COLO668 (cell line): ENCODE measurements at regions not wholly inside any gene's neighbourhood (a gene's known extent, or its start where the extent isn't known, plus 50 kb on each side); places are given as distances from the start of the nearest gene placed in this dataset.
"Not testable (repeated sequence)": the region's sequence is repeated elsewhere in the genome, so short reads cannot be mapped to it uniquely, and the experiment has no call there.

Experiments used
- DNase-seq: peaks from one replicate; lab custom pipeline; 2025; ENCODE audit not compliant: unreplicated experiment; lab: John Stamatoyannopoulos, UW

DNA sequence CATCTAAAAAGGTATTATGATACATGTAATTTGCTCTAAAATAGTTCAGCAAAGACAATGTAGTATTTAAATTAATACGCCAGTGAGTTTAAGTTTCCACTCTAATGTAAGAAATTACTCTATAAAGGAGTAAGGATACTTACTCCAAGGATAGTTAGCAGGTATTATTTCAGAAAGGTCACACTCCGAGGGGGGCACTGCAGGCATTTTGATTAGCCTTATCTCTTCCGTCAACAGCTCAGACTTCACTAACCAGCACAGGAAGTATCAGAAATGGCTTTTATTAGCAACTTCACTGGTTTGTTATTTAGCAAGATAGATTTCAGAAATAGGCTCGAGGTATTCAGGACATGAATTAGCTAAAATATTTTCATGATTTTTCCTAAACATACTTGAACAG is 127.0 kb downstream of the COX18 start:
- DNase-seq: no peak

DNA sequence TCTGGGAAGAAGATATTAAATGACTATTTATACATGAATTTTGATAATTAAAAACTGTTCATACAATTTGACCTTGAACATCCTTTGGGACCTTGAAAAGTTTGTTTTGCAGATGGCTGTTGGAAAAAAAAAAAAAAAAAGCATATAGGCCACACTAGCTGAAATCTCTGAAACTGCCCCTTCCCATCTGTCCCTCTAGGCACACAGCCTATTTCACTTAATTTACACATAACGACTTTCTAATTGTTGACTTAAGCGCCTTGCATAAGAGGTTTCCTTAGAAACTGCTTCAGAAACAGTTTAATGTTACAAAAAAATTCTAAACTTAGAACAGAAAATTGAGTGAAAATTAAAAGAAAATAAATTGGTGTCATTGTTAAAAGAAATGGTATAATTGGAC is 131.0 kb downstream of the COX18 start:
- no peak for DNase-seq

DNA sequence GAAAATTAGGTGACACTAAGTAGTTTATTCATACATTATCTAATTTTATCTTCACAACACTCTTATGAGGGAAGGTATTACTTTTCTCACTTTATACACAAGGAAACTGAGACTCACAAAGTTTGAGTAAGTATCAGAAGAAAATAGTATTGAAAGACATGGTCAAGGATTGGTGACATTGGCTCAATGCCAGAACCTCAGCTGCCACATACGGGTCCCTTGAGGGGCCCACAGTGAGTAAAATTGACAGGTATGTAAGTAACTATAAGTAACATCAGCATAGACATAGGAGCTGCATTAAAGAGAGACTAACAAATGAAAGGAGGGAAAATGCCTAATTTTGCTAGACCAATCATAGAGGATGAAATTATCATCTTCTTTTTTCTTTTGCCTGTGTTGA is 134.1 kb downstream of the COX18 start:
- DNase-seq: no peak

DNA sequence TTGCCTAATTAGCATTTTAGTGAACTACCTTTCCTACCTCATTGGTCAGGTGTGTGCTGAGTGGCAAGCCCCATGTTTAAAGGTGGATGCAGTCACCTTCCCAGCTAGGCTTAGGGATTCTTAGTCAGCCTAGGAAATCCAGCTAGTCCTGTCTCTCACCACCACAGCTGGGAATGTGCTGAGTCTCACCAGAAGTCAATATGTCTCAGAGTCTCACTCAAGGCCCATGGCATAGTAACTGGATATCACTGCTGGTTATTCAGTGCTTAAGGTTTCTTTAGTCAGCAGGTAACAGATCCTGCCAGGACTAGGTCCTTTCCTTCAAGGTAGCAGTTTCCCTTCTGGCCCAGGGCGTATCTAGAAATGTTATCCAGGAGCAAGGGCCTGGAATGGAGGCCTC is 136.5 kb downstream of the COX18 start:
- DNase-seq: no peak

DNA sequence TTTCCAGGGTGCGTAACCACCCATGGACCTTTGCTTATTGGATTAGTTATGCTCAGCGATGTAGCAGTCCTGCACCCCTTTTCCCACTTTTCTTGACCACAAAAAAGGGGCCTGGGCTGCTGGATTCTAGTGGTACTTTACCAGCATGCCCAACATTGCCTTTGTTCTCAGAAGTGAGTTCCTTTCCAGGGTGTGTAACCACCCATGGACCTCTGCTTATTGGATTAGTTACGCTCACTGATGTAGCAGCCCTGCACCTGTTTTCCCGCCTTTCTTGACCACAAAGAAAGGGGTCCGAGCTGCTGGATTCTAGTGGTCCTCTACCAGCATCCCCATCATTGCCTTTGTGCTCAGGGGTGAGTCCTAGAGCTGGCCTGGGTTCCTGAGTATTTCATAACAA is 138.2 kb downstream of the COX18 start:
- no peak for DNase-seq

DNA sequence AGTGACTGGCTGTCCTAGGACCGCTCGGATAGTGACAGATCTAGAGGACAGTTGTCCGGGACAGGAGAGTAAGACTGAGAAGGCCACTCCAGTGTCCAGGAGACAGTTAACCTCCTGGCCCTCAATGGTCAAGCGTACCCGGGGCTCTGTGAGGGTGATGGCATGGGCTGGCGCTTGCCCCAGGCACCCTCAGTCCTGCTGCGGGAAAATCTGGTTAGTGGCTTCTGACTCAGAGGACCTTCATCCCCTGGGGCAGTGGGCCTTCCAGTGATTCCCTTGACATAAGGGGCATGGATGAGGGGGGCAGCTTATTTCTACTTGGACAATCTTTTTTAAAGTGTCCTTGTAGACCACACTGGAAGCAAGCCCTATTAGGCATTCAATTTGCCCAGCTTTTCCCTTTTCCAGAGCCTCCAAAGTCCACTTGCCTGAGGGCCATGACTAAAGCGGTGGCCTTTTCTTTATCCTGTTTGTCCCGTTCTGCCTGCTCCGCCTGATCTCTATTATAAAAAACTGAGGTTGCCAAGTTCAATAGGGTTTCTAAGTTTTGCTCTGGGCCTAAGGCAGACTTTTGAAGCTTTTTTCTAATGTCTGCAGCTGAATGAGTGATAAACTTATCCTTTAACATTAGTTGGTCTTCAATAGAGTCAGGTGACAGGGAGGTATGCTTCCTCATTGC is 139.8 kb downstream of the COX18 start:
- not testable (repeated sequence) for DNase-seq

DNA sequence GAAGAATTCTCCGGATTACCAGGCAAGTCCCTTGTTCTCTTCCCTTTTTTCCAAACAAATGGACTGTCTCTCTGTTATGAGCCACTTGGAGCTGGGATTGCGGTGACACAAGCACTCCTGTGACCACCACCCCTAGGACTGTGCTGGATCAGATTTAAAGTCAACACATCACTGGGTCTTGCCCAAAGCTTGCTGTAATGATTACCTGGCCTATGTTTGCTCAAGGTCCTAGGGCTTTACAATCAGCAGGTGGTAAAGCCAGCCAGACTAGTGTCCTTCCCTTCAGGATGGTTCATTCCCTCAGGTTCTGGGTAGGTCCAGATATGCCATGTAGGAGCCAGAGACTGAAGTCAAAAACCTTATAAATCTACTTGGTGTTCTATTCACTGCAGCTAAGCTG is 144.7 kb downstream of the COX18 start:
- DNase-seq: no peak

DNA sequence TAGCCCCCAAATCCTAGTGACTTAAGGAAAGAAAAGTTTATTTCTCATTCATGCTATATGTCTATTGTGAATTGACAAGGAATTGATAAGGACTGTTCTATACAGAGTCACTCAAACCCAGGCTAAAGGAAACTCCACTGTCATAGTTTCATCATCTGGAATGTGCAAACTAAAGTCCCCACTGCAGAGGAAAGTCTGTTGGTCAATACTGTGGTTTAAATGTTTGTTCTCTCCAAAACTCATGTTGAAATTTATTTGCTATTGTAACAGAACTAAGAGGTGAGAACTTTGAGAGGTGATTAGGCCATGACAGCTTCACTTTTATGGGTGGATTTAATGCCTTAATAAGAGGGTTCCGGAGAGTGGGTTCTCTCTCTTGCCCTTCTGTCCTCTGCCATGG is 149.6 kb downstream of the COX18 start:
- DNase-seq: no peak

DNA sequence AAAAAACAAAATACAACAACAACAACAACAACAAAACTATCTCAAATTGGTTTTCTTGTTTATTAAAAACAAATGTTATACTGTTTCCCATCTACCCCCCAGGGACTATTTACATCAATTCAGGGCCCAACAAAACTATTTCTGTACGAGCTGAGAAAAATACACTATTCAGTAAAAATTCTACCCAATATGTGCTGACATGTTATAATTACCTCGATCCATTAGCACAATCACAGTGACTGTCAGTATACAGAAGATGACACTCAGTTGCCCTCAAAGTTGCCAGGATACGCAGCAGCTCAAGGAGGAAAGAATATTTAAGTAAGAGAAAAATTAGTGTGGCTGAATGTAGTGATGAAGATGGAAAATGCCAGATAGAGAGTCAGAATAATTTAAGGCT is 150.1 kb downstream of the COX18 start:
- DNase-seq: no peak

DNA sequence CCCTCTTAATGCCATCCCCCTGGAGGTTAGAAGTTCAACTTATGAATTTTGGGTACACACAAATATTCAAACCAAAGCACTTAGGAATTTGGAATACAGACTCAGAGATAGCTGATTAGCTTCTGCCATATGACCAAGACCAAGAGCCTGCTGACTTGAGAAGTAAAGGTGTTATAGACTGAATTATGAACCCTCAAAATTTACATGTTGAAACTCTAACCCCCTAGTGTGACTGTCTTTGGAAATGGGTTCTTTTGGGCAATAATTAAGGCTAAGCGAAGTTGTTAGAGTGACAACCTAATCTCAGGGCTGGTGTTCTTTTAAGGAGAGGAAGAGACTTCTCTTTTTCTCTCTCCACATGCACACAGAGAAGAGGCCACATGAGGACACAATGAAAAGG is 151.2 kb downstream of the COX18 start:
- DNase-seq: no peak

DNA sequence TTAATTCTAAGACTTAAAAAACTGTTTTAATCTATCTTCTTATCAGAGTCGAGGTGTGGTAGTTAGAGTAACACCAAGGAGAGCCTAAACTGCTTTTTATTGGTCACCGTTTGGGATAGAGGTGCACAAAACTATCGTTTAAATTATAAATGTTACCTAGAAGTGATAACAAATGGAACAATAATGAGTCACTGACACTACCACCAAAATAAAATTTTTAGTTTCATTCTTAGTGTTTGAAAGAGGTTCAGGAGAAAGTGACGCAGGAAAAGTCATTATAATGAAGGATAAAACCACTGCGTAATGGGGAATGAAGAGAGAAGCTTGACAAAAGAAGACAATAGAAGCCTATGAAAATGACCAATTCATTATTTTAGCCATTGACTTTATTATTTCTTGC is 158.2 kb downstream of the COX18 start:
- DNase-seq: no peak

DNA sequence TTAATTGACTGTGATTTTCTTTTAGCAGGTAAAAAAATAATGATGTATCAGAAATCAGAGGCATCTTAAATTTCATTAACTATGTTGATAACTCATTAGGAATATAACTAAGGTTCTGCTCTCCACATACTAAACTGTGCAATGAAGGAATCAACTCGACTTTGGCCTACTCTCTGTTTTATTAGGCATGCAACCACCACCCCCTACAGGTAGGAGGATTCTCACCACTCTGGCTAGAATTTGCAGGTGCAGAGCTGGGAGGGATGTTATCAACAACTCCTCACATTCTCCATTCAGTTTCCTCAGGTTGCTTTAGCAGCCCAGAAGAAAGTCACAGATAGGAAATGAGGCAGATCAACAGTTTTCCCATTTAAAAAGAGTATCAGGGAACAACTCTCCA is 160.1 kb downstream of the COX18 start:
- DNase-seq: no peak

DNA sequence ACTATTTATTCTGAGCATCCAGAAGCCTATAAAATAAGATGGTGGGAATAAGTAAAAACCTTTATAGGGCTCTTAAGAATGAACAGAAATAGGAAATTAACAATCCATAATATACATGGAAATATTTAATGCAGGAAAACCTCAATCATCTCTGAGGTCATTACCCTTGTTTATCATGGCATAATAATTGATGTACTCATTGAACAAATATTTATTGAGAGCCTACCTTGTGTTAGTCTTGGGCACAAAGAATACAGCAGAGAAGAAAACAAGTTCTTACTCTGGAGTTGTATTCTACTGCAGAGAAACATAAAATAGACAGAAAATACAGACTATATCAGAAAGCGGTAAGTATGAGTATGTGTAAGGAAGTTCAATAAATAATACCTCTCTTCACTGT is 167.2 kb downstream of the COX18 start:
- no peak for DNase-seq

DNA sequence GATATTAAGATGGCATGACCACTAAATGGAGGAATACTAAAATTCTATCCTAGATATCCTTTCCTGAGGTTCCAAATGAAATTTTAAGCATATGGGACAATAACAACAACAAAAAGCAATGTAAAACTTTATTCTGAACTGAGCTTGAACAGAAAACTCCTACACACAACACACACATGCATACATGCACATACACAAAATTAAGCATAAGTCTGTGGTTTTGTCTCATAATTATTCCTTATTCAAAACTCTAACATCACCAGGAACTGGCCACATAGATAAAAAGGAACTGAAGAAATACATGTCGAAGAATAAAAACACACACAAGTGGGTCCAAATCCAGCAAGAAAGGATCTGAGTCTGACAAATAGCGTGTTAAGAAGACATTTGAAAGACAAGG is 168.0 kb downstream of the COX18 start:
- DNase-seq: no peak

DNA sequence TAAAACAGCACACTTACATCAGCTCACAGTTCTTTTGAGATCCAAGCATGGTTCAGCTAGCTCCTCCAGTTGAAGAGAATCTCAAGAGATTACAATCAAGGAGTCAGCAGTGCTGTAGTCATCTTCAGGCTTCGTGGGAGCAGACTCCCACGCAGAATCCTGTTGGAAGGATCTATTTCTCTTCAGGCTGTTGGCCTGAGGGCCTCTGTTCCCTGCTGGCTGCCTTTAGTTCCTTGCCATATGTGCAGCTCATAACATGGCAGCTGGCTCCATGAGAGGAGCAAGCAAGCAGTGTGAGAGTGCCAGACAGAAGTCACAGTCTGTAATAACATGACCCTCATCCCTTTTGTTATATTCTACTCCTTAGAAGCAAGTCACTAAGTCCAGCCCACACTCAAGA is 168.6 kb downstream of the COX18 start:
- no peak for DNase-seq

DNA sequence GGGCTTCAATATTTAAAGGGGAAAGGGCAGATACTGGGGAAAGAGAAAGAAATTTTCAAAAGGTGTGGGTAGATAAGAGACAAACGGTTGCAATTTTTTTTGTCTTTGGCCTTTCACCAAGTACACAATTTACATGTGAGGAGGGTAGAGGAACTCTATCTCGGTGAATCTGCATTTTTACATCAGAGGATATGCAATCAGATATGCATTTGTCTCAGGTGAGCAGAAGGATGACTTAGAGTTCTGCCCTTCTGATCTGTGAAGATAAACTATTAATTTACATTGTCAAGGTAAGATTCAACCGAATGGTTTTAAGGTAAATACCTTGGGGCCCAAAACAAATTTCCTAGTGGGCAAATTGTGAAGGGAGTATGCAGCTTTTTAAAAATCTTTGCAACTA is 169.9 kb downstream of the COX18 start:
- DNase-seq: no peak

DNA sequence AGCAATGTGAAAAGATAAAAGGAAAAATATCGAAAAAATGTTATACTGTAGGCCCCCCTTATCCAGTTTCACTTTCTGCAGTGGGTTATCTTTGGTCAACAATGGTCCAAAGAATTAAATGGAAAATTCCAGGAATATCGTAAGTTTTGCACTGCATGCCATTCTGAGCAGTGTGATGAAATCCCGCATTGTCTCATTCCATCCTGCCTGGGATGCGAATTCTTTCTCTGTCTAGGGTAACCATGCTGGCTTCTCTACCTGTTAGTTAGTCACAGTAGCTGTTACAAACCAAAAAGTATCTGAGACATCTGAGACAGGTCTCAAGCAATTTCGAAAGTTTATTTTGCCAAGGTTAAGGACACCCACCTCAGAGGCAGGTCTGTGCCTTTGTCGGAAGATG is 170.3 kb downstream of the COX18 start:
- no peak for DNase-seq

DNA sequence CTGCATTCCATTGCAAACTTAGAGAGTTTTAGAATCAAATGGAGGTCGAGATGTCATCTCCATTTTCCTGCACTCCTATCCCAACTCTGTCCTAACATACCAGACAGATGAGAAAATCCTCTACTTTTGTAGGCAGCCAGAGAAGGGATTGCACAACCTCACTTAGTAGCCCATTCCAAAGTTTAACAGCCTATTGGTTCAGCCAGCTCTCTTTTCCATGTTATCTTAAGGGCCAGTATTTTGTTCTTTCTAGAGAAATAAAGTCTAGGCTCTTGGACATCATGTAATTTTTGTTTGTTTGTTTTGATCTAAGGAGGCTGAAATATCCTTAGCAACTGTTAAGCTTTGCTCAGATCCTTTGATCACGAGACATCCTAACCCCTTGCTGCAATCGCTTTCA is 173.0 kb downstream of the COX18 start:
- no peak for DNase-seq

DNA sequence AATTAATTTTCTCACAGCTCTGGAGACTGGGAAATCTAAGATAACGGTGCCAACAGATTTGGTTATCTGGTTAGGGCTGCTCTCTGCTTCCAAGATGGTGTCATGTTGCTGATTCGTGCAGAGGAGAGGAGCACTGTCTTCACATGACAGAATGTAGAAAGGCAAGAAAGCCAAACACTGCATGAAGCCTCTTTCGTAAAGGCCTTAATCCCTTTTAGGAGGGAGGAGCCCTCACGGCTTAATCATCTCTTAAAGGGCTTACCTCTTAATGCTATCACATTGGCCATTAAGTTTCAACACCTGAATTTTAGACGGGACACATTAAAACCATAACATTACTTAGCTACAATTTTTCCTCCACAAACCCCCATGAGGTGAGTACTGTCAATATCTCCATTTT is 174.1 kb downstream of the COX18 start:
- DNase-seq: no peak

DNA sequence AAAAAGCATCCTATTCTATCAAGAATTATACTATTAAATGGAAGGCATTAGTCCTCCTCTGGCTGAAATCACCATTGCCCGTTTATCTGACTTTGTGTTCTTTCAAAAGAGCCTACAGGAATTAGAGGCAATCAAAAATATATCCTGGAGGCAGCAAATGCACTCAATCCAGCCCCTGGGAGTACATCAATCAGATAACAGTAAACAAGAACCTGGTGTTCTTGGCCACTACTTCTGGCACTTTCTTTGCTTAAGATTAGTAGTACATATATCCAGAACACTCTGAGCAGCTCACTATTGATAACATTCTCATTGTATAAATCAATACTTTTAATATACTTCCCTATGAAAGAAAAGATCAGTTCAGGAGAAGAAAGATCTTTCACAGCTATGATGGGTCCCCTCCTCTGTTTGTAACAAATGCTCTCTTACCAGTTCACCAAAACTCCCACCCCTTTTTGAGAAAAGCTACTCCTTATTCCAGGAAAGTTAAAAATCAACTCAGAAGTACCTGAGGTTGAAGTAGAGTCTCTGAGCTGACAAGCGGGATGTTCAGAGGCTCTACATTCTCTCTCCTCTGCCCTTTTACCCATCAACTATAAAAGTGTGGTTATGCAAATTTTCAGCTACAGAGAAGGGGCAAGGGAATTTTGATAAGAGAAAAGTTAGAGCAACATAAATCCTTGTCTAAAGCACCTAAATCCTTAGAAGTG is 176.0 kb downstream of the COX18 start:
- DNase-seq: no peak

DNA sequence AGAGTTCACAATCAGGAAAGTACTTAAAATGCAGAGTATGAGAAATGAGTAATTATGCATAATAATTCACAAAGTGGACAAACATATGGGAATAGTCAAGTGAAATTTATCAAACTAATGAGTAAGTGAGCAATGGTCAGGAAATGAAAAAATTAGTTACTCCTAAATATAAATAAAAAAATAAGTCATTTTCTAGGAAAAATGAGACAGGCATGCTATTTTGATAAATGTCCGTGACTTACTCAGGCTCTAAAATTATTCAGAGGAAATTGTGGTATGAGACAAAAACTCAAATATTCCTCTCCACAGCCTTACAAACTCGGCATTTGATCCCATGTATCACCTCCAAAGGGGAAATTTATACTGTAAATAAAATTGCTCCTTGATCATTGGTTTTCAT is 181.2 kb downstream of the COX18 start:
- DNase-seq: no peak

DNA sequence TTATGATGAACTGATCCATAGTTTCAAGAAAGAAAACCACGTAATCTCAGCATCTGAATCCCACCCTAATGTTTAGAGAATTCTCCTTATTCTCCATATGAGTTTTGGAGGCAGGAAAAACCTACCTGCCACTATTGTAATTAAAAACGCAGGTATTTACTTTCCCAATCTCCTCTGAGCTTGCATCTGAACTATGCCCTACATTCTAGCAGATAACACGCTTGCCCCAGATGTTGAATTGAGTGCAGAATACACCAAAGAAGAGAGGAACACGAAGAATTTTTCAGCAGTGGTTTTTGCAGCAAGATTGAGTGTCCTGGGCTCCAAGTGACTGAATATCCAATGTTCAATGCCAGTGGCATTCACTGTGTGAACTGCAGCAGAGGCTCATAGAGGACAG is 182.4 kb downstream of the COX18 start:
- DNase-seq: no peak

DNA sequence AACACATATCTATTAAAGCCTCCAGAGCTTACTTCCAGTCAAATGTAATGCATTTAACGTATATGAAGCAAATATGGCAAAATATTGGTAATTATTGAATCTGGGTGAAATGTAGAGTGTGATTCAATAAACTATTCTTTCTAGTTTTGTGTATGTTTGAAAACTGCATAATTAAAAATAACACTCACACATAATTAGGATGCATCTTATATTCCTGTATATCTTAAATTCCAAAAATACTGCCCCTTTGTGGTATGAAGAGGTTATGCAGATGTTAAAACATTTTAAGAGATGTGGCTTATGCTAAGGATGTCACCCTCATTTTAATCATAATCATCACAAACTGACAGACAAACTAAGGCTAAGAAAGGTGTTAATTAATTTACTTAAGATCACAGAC is 182.9 kb downstream of the COX18 start:
- no peak for DNase-seq
